ENCODE measurements at regions not wholly inside any gene's neighbourhood (a gene's known extent, or its start where the extent isn't known, plus 50 kb on each side); places are given as distances from the start of the nearest gene placed in this dataset.
"Not testable (repeated sequence)": the region's sequence is repeated elsewhere in the genome, so short reads cannot be mapped to it uniquely, and the experiment has no call there.

GRCh38 chr12:47610686-47611252, 95.1 kb downstream of the RPAP3 start:
- no peak for DNase-seq

GRCh38 chr12:47609806-47610205, 96.0 kb downstream of the RPAP3 start:
- DNase-seq = no peak

GRCh38 chr12:47608671-47609070, 97.2 kb downstream of the RPAP3 start:
- not testable (repeated sequence) for DNase-seq

- DNase-seq = no peak
Measured at GRCh38 chr12:47604221-47604873, 101.5 kb downstream of the RPAP3 start.

GRCh38 chr12:47602949-47603558, 102.8 kb downstream of the RPAP3 start:
- DNase-seq = no peak

GRCh38 chr12:47602325-47602724, 103.5 kb downstream of the RPAP3 start:
- no peak for DNase-seq

- no peak for DNase-seq
Measured at GRCh38 chr12:47601071-47601470, 104.8 kb downstream of the RPAP3 start.

GRCh38 chr12:47591795-47592194, 114.0 kb downstream of the RPAP3 start:
- no peak for DNase-seq

GRCh38 chr12:47591361-47591791, 114.5 kb downstream of the RPAP3 start:
- no peak for DNase-seq

- no peak for DNase-seq
Measured at GRCh38 chr12:47590771-47591360, 115.0 kb downstream of the RPAP3 start.

GRCh38 chr12:47586952-47587669, 118.7 kb downstream of the RPAP3 start:
- DNase-seq = no peak

- DNase-seq = no peak
Measured at GRCh38 chr12:47585507-47585906, 120.3 kb downstream of the RPAP3 start.

- no peak for DNase-seq
Measured at GRCh38 chr12:47578836-47579235, 127.0 kb downstream of the RPAP3 start.

- DNase-seq = no peak
Measured at GRCh38 chr12:47577206-47577989, 128.4 kb downstream of the RPAP3 start.

- no peak for DNase-seq
Measured at GRCh38 chr12:47576289-47576945, 129.4 kb downstream of the RPAP3 start.

- DNase-seq = no peak
Measured at GRCh38 chr12:47574252-47575021, 131.4 kb downstream of the RPAP3 start.

GRCh38 chr12:47573146-47573659, 132.6 kb downstream of the RPAP3 start:
- no peak for DNase-seq

GRCh38 chr12:47570151-47570550, 135.7 kb downstream of the RPAP3 start:
- no peak for DNase-seq

GRCh38 chr12:47562201-47562600, 143.6 kb downstream of the RPAP3 start:
- no peak for DNase-seq

GRCh38 chr12:47561746-47562145, 144.1 kb downstream of the RPAP3 start:
- DNase-seq = no peak

- DNase-seq = no peak
Measured at GRCh38 chr12:47560415-47560814, 145.4 kb downstream of the RPAP3 start.
